ENCODE measurements at regions not wholly inside any gene's neighbourhood (a gene's known extent, or its start where the extent isn't known, plus 50 kb on each side); places are given as distances from the start of the nearest gene placed in this dataset.
"Not testable (repeated sequence)": the region's sequence is repeated elsewhere in the genome, so short reads cannot be mapped to it uniquely, and the experiment has no call there.

GRCh38 chr18:75863696-75864095 is 436.2 kb upstream of the SMIM21 start:
- in situ Hi-C loops (cut with MboI; ENCODE audit: low sequenced_read_pairs) = no loop called here

GRCh38 chr18:75862458-75862857 is 435.0 kb upstream of the SMIM21 start:
- in situ Hi-C loops (cut with MboI; ENCODE audit: low sequenced_read_pairs) = no loop called here

DNA sequence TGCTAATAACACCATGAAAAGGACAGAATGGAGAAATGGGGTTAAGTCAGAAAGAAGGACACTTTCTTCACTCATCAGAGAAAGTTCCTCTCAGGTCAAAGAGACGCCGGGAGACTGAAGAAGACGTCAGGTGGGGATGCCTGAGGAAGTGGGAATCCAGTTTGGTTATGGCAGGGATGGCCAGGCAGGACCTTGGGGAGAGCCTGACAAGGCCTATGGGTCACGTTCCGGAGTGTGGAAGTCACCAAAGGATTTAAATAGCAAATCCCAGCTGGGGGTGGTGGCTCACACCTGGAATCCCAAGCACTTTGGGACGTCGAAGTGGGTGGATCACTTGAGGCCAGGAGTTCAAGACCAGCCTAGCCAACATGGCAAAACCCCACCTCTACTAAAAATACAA is 432.7 kb upstream of the SMIM21 start:
- in situ Hi-C loops (cut with MboI; ENCODE audit: low sequenced_read_pairs) = no loop called here

- in situ Hi-C loops (cut with MboI; ENCODE audit: low sequenced_read_pairs) = no loop called here
Measured at GRCh38 chr18:75859533-75859932, 432.0 kb upstream of the SMIM21 start.

- in situ Hi-C loops (cut with MboI; ENCODE audit: low sequenced_read_pairs) = no loop called here
Measured at GRCh38 chr18:75858754-75859153, 431.3 kb upstream of the SMIM21 start.

- in situ Hi-C loops (cut with MboI; ENCODE audit: low sequenced_read_pairs) = no loop called here
Measured at GRCh38 chr18:75857558-75857957, 430.1 kb upstream of the SMIM21 start.

- in situ Hi-C loops (cut with MboI; ENCODE audit: low sequenced_read_pairs) = no loop called here
Measured at GRCh38 chr18:75854808-75855207, 427.3 kb upstream of the SMIM21 start.

DNA sequence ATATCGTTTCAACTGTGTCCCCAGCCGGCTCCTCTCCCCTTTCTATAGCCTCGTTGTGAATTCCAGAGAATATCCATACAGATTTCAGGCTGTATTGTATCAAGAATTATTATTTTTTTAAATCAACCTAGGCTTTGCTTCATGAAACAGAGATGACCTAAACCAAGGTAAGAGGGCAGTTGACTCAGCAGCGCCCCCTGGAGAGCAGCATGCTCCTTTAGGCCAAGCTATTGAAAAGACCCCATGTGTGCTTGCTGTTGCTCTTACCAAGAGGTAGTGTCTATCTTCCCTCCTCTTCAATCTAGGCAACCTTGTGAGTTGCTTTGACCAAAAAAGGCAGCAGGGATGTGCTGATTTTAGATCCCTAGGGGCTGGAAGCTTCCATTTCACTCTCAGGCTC is 426.7 kb upstream of the SMIM21 start:
- in situ Hi-C loops (cut with MboI; ENCODE audit: low sequenced_read_pairs) = no loop called here

DNA sequence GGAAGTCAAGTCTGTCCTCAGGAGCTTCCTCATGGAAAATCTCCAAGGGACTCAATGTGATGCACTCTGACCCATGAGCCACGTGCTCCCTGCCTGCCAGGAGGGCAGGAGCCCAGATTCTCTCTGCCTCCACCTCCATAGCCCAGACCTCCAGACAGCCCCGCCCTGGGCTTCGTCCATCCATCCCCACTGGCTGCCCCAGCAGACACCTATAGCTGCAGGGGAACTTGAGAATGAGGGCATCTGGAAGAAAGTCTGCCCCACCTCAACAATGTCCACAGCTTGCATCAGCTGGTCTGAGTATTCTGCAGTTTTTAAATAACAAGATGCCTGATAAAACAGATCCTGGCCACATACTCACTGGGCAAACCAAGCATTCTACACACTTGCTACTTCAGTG is 418.8 kb upstream of the SMIM21 start:
- in situ Hi-C loops (cut with MboI; ENCODE audit: low sequenced_read_pairs) = no loop called here

DNA sequence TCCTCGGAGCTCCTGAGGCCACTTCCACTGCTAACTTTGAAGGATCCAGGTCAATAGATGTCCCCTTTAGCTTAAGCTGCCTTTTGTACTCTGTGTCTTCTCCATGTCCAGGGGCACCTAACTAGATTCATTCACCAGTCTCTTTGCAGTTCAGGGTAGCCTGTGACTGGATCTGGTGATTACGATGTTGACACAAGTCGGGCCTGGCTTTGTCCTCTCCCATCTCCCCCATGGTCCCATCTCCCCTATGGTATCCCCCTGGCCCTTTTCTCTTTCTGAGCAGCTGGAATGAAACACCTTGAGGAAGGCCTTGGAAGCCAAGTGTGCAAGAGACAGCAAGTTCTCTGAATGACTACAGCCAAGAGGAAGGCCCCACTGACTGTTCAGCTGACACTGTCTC is 417.9 kb upstream of the SMIM21 start:
- in situ Hi-C loops (cut with MboI; ENCODE audit: low sequenced_read_pairs) = no loop called here

DNA sequence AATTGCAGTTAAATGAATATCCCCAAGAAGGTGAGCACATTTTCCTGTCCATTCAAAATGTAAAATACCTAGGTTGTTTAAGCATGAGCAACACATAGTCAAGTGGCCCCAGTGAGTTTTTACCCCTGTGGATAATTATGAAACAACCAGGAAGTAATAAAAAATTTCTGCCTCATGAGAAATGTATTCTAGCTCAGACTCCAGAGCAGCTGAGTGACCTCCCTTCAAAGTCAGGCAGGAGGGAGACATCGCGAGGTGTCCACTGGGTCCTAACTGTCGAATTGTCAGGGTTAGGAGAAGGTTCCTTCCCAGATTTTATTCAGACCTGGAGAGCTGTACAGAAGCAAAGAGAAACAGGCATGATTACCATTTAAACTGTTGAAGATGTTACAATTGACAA is 416.6 kb upstream of the SMIM21 start:
- in situ Hi-C loops (cut with MboI; ENCODE audit: low sequenced_read_pairs) = no loop called here

- in situ Hi-C loops (cut with MboI; ENCODE audit: low sequenced_read_pairs) = no loop called here
Measured at GRCh38 chr18:75840131-75840530, 412.6 kb upstream of the SMIM21 start.

DNA sequence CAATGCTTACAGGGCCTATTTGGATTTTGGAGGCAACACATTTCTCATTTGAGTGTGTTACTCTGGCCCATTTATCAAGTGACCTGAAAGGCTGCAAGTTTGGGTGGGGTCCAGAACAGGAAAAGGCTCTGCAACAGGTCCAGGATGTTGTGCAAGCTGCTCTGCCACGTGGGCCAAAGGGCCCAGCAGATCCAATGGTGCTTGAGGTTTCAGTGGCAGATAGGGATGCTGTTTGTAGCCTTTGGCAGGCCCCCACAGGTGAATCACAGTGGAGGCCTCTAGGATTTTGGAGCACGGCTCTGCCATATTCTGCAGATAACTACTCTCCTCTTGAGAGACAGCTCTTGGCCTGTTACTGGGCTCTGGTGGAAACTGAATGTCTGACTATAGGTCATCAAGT is 412.2 kb upstream of the SMIM21 start:
- in situ Hi-C loops (cut with MboI; ENCODE audit: low sequenced_read_pairs) = not testable (repeated sequence)

- in situ Hi-C loops (cut with MboI; ENCODE audit: low sequenced_read_pairs) = no loop called here
Measured at GRCh38 chr18:75839041-75839440, 411.5 kb upstream of the SMIM21 start.

DNA sequence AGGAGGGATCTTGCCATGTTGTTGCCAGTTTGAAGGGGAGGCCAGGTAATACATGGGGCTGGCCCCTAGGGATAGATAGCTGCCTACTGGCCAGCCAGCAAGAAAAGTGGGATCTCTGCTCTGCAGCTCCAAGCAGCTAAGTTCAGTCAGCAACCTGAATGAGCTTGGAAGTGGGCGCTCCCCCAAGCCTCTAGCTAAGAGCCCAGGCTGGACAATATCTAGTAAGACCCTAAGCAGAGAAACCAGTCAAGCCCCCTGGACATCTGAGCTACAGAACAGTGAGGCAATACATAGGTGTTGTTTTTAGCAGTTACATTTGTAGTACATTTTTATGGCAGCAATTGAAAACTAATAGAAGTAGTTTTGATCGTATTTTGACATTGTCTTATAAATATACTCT is 409.8 kb upstream of the SMIM21 start:
- in situ Hi-C loops (cut with MboI; ENCODE audit: low sequenced_read_pairs) = no loop called here

DNA sequence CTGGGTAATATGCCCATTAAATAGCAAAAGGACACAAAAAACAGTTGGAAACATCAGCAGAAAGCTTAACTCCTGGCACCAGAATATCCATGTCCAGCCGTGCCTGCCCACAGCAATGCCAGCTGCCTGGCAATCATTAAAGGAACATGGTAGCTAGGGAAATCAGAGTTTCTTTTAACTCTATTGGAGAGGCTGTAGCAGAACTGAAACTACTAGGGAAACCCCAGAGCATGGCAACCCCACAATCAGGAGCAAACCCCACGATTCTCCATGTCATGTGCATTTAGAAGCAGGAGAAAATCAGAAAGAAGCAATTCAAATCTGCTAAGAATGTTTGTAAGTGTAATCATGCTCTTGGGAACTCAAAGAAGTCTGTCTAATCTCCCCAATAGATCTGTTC is 409.0 kb upstream of the SMIM21 start:
- in situ Hi-C loops (cut with MboI; ENCODE audit: low sequenced_read_pairs) = no loop called here

DNA sequence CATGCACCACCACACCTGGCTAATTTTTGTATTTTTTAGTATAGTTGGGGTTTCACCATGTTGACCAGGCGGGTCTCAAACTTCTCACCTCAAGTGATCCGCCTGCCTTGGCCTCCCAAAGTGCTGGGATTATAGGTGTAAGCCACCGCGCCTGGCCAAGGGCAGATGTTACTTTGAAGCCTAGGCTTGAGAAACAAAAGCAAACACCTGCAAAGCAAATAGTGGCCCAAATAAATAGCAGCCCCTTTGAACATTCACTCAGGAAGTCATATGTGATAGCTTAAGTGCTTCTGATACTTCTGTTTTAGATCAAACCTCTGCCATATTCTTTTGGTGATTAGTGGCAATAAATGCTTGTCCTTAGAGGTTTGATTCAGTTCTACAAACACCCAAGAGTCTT is 404.5 kb upstream of the SMIM21 start:
- in situ Hi-C loops (cut with MboI; ENCODE audit: low sequenced_read_pairs) = no loop called here

DNA sequence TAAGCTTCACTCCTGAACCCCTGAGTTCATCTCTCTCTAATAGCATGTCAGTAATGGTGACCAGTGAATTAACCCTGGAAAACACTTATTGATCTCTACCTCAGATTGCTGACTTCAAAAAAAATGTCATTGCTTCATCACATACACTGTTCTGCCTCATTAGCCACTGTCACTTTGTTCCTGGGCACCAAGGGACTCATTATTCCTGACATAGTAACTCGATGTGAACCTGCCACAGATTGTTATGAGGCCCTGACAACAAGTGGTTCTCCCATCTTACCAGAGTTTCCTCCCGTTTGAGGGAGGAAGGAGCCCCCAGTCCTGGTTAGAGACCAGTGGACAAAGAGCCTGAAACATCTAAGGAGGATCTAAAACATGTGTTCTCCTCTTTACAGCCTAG is 403.3 kb upstream of the SMIM21 start:
- in situ Hi-C loops (cut with MboI; ENCODE audit: low sequenced_read_pairs) = no loop called here

- in situ Hi-C loops (cut with MboI; ENCODE audit: low sequenced_read_pairs) = no loop called here
Measured at GRCh38 chr18:75829091-75829490, 401.6 kb upstream of the SMIM21 start.

GRCh38 chr18:75828379-75828778 is 400.9 kb upstream of the SMIM21 start:
- in situ Hi-C loops (cut with MboI; ENCODE audit: low sequenced_read_pairs) = no loop called here

- in situ Hi-C loops (cut with MboI; ENCODE audit: low sequenced_read_pairs) = no loop called here
Measured at GRCh38 chr18:75827751-75828287, 400.3 kb upstream of the SMIM21 start.

- in situ Hi-C loops (cut with MboI; ENCODE audit: low sequenced_read_pairs) = no loop called here
Measured at GRCh38 chr18:75824661-75825060, 397.2 kb upstream of the SMIM21 start.

- in situ Hi-C loops (cut with MboI; ENCODE audit: low sequenced_read_pairs) = no loop called here
Measured at GRCh38 chr18:75823471-75823870, 396.0 kb upstream of the SMIM21 start.

DNA sequence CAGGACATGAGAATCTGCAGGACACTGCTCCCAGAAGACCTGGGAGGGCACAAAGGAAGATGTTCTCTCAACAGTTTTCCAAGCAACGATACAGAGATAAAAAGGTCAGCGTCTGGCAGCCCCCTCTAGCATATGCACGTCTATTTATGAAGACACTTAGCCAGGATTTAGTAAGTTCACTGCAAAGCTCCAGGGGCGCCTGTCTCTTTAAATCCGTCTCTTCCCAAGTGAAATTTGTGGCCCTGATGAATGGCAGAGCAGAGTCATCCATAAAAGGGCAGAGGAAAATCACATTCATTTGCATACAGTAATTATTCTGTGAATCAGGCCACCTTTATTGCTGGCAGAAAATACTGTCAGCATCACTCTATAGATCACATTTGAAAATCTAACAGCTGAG is 390.9 kb upstream of the SMIM21 start:
- in situ Hi-C loops (cut with MboI; ENCODE audit: low sequenced_read_pairs) = no loop called here

Data from HL-60/S4 treated with retinoic acid at 250 ng/mL for 4 days and 3 days (cell line).